CD4-positive, alpha-beta T cell treated with Interleukin-21 for 1 hour (primary cell): ENCODE measurements at regions not wholly inside any gene's neighbourhood (a gene's known extent, or its start where the extent isn't known, plus 50 kb on each side); places are given as distances from the start of the nearest gene placed in this dataset.
A peak's percentile ranks its signal among the peaks of the same experiment; 100 is the strongest.

Experiments used
- DNase-seq: peaks from one replicate; pipeline ENCODE4 v3.0.0-alpha.2; 2020

GRCh38 chr17:14797021-14797420, 468.1 kb downstream of the PMP22 start:
- DNase-seq, result no peak

- DNase-seq, result no peak
Measured at GRCh38 chr17:14794961-14795360, 470.2 kb downstream of the PMP22 start.

GRCh38 chr17:14793237-14793636, 471.9 kb downstream of the PMP22 start:
- DNase-seq, result no peak

- no peak for DNase-seq
Measured at GRCh38 chr17:14792746-14793145, 472.4 kb downstream of the PMP22 start.

DNA sequence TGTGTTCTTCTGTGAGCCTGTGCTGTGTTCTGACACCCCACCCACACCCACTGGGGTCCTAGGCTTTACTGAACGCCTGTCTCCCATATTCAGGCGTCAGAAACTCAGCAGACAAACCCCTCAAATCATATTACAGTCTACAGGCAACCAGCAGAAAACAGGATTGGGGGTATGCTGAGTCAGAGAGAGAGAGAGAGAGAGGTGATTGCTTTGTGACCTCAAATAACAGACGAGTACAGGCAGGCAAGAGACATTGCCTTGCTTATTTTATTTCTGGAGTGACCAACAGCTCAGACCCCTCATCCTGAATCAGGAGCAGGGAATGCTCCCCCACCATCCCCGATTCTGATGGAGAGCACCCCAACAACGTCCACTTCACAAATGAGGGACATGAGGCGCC, 473.9 kb downstream of the PMP22 start:
- no peak for DNase-seq

GRCh38 chr17:14790521-14790920, 474.6 kb downstream of the PMP22 start:
- DNase-seq, result no peak

DNA sequence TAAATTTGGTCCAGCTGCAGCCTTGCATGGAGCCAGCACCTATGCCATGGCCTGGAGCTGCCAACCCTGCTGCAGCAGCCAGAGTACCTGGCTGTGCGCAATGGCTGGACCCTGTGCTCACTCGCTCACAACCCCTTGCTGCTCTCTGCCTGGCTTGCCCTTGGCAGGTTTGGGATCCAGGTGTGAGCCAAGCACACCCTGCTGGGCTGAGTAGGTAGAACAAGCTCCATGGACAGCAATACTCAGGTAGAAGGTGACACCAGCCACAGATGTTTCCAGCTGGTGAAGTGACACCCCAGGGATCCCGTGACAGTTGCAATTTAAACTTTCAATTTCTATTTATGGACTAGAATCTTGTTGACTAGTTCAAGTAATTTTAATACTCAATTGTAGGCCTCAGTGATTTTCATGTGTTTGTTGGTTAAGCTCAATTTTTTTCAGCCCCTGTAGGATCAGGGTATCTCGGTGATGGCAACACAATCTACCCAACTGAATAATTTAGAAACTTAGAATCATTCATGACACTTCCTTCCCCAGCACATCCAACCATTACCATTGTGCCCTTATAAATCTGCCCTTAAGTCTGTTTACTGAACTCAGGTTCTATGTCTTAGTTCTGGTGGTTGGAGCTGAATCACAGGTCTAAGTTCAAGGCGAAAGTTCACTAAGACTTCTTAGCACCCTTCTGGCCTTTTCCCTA, 480.0 kb downstream of the PMP22 start:
- DNase-seq, result peak; percentile 40

GRCh38 chr17:14781123-14781522, 480.2 kb downstream of the HS3ST3B1 start:
- DNase-seq, result no peak

- no peak for DNase-seq
Measured at GRCh38 chr17:14780097-14780651, 479.3 kb downstream of the HS3ST3B1 start.

GRCh38 chr17:14779241-14779640, 478.4 kb downstream of the HS3ST3B1 start:
- no peak for DNase-seq

DNA sequence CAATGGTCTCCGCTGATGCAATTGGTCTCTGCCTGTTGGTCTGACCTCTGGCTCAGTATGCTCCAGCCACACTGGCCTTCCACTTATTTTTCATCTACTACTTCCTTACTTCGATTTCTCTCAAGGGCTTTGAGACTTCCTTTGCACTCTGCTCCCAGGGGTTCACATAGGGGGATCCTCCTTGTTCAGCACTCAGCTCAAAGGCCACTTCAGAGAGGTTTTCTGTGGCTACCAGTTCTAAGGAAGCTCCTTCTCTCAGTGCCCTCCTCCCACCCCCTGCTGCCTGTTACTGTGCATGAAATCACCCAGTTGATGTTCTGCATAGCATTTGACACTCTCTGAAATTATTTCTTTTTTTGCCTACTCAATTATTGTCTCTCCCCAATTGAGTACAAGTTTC, 476.4 kb downstream of the HS3ST3B1 start:
- no peak for DNase-seq

GRCh38 chr17:14776791-14777190, 475.9 kb downstream of the HS3ST3B1 start:
- no peak for DNase-seq

- no peak for DNase-seq
Measured at GRCh38 chr17:14775731-14776492, 475.0 kb downstream of the HS3ST3B1 start.

GRCh38 chr17:14774774-14775173, 473.9 kb downstream of the HS3ST3B1 start:
- DNase-seq, result no peak

GRCh38 chr17:14772776-14773175, 471.9 kb downstream of the HS3ST3B1 start:
- DNase-seq, result no peak

DNA sequence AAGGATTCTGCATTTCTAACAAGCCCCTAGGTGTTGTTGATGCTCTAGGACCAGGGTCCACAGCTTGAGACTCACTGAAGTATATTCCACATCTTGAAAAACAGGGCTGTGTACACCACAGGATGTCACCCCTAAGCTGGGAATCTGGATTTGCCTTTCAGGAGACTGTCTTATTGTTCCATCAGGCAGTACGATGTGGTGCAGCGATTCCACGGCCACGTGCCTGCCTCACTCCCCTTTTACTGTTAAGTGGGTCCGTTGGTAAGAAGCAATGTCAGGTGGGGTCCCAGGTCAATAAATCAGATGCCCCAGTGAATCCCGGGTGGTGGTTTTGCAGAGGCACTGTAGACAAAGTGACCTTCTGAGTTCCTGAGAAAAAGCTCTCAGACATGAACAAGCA, 470.7 kb downstream of the HS3ST3B1 start:
- no peak for DNase-seq

DNA sequence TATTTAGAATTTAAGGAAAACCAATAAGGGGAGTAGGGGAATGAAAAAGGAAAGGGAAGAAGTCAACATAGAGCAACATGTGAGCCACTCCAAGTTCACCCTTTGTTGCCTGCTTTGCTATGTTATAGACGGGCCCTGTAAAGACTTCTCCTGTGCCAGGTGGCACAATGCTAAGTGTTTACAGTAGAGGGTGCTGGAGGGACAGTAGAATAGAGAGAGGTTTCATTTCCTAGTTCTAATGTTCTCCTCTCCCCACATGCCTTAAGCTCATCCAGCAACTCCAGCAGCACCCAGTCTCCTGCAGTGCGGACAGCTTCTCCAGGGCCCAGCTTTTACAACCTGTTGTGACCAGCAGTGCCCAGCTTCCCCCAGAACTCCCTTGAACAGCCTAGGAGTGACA, 468.0 kb downstream of the HS3ST3B1 start:
- DNase-seq, result no peak

DNA sequence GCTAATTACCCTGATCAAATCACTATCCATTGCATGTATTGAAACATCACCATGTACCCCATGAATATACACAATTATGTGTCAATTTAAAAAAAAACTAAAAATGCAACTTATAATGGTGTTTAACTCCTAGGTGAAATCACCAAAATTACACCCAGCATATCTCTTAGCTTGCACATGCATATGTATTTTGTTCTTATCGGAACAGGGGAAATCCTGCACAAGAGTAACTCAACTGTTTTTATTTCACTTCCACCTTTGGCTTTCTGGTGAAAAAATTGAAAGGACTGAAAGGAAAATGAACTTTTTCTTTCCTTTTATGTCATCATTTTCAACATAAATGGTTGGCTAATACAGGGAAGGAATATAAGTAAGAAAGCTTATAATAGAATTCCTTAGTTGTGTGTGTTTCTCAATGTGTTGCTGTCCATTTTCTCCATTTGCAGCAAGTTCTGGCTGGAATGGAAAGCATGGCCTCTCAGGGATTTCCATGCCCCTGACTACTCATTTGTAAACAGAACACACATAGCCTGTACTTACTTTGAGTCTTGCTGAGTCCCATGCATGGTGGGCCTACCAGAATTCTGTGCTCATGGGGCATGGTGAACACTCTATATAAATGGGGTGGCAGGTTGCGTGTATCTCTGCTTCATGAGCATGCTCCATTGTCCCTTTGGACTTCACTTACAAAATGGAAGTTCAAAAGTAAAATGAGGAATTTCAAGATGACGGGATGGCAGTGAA, 462.0 kb downstream of the HS3ST3B1 start:
- no peak for DNase-seq

GRCh38 chr17:14760719-14761411, 460.0 kb downstream of the HS3ST3B1 start:
- no peak for DNase-seq

- no peak for DNase-seq
Measured at GRCh38 chr17:14760212-14760611, 459.3 kb downstream of the HS3ST3B1 start.

DNA sequence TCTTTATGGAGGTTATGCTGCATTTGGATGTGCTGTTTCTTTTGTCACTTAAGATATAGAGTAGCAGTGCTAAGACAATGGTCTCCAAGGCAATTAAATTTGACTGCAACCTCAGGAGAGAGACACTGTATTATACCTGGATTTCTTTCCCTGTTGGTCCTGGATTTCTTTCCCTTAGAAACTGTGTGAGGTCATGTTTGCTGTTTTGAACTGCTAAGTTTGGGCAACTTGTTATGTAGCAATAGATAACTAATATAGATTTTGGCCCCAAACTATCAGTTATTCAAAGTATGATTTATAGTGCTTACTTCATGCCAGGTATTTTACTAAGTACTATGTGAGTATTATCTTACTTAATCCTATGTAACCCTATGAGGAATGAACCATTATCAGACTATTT, 458.4 kb downstream of the HS3ST3B1 start:
- no peak for DNase-seq

GRCh38 chr17:14756479-14756878, 455.6 kb downstream of the HS3ST3B1 start:
- no peak for DNase-seq

DNA sequence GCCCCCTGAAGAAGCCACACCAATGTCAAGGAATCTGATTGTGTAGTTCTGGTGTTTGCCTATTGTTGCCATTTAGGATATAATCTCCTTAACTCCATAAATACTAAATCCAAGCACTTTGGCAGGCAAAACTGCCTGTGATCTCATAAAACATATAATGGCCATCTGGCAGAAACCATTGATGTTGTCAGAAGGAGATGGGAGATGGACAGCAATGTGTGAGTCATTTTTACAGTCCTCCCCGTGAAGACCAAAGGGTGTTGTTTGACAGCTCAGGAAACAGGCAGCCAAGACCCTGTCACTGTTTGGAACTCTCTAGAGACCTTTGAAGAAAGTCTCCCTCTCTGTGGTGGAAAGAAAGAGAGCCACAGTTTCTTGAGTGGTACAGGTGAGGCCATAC, 454.1 kb downstream of the HS3ST3B1 start:
- DNase-seq, result no peak
